ENCODE measurements at regions not wholly inside any gene's neighbourhood (a gene's known extent, or its start where the extent isn't known, plus 50 kb on each side); places are given as distances from the start of the nearest gene placed in this dataset.

- no peak for DNase-seq (ENCODE audit: low read depth in 3 of 3, low spot score in 1 of 3)
Observed at GRCh38 chr10:111131168-111131799, 54.5 kb downstream of the ADRA2A start.

- no peak for DNase-seq (ENCODE audit: low read depth in 3 of 3, low spot score in 1 of 3)
Observed at GRCh38 chr10:111137007-111137406, 60.2 kb downstream of the ADRA2A start.

- no peak for DNase-seq (ENCODE audit: low read depth in 3 of 3, low spot score in 1 of 3)
Observed at GRCh38 chr10:111137587-111137986, 60.8 kb downstream of the ADRA2A start.

- DNase-seq (ENCODE audit: low read depth in 3 of 3, low spot score in 1 of 3) = no peak
Observed at GRCh38 chr10:111138544-111138943, 61.7 kb downstream of the ADRA2A start.

- DNase-seq (ENCODE audit: low read depth in 3 of 3, low spot score in 1 of 3) = no peak
Observed at GRCh38 chr10:111139567-111139966, 62.7 kb downstream of the ADRA2A start.

GRCh38 chr10:111142092-111142768, 65.4 kb downstream of the ADRA2A start:
- DNase-seq (ENCODE audit: low read depth in 3 of 3, low spot score in 1 of 3) = no peak

- no peak for DNase-seq (ENCODE audit: low read depth in 3 of 3, low spot score in 1 of 3)
Observed at GRCh38 chr10:111146025-111146640, 69.3 kb downstream of the ADRA2A start.

GRCh38 chr10:111148025-111148424, 71.2 kb downstream of the ADRA2A start:
- no peak for DNase-seq (ENCODE audit: low read depth in 3 of 3, low spot score in 1 of 3)

- no peak for DNase-seq (ENCODE audit: low read depth in 3 of 3, low spot score in 1 of 3)
Observed at GRCh38 chr10:111148440-111148839, 71.6 kb downstream of the ADRA2A start.

- no peak for DNase-seq (ENCODE audit: low read depth in 3 of 3, low spot score in 1 of 3)
Observed at GRCh38 chr10:111150691-111151090, 73.9 kb downstream of the ADRA2A start.

- DNase-seq (ENCODE audit: low read depth in 3 of 3, low spot score in 1 of 3) = no peak
Observed at GRCh38 chr10:111151595-111152307, 74.9 kb downstream of the ADRA2A start.

- DNase-seq (ENCODE audit: low read depth in 3 of 3, low spot score in 1 of 3) = no peak
Observed at GRCh38 chr10:111156754-111157153, 79.9 kb downstream of the ADRA2A start.

GRCh38 chr10:111158595-111158994, 81.8 kb downstream of the ADRA2A start:
- no peak for DNase-seq (ENCODE audit: low read depth in 3 of 3, low spot score in 1 of 3)

- no peak for DNase-seq (ENCODE audit: low read depth in 3 of 3, low spot score in 1 of 3)
Observed at GRCh38 chr10:111161109-111161874, 84.5 kb downstream of the ADRA2A start.

GRCh38 chr10:111171183-111171582, 94.4 kb downstream of the ADRA2A start:
- DNase-seq (ENCODE audit: low read depth in 3 of 3, low spot score in 1 of 3) = no peak

- no peak for DNase-seq (ENCODE audit: low read depth in 3 of 3, low spot score in 1 of 3)
Observed at GRCh38 chr10:111175787-111176186, 99.0 kb downstream of the ADRA2A start.

- DNase-seq (ENCODE audit: low read depth in 3 of 3, low spot score in 1 of 3) = no peak
Observed at GRCh38 chr10:111177379-111177778, 100.5 kb downstream of the ADRA2A start.

- DNase-seq (ENCODE audit: low read depth in 3 of 3, low spot score in 1 of 3) = no peak
Observed at GRCh38 chr10:111179514-111179913, 102.7 kb downstream of the ADRA2A start.

GRCh38 chr10:111186358-111186757, 109.5 kb downstream of the ADRA2A start:
- no peak for DNase-seq (ENCODE audit: low read depth in 3 of 3, low spot score in 1 of 3)

GRCh38 chr10:111187096-111187495, 110.3 kb downstream of the ADRA2A start:
- no peak for DNase-seq (ENCODE audit: low read depth in 3 of 3, low spot score in 1 of 3)

- DNase-seq (ENCODE audit: low read depth in 3 of 3, low spot score in 1 of 3) = no peak
Observed at GRCh38 chr10:111199587-111199986, 122.8 kb downstream of the ADRA2A start.

Measured in stimulated activated CD4-positive, alpha-beta T cell treated with anti-CD3 and anti-CD28 coated beads, TNF-alpha, amount 100 ng/mL, for 1 hour (primary cell).